Transverse colon (tissue), 4 donors: ENCODE measurements at regions not wholly inside any gene's neighbourhood (a gene's known extent, or its start where the extent isn't known, plus 50 kb on each side); places are given as distances from the start of the nearest gene placed in this dataset.

Experiments used
- DNase-seq: peaks from one replicate; pipeline ENCODE4 v3.0.0-alpha.2; 2019
- H3K27ac ChIP-seq, 4 donors: fragments of 200-600 bp; sonication (generic); 2 replicates each; pipeline ENCODE4 v1.5.1; 2016 to 2018; ENCODE audit warnings: inconsistent platforms in 4 of 4
- H3K27me3 ChIP-seq: fragments of 200-600 bp; sonication (generic); 2 replicates; pipeline ENCODE4 v1.5.1; 2017; ENCODE audit warnings: inconsistent platforms
- H3K36me3 ChIP-seq, 4 donors: fragments of 200-600 bp; sonication (generic); 2 replicates each; pipeline ENCODE4 v1.5.1; 2017 to 2019; ENCODE audit warnings: inconsistent platforms in 4 of 4
- H3K4me1 ChIP-seq, 4 donors: fragments of 200-600 bp; sonication (generic); 2 replicates each; pipeline ENCODE4 v1.5.1; 2017 to 2020; ENCODE audit warnings: inconsistent platforms in 4 of 4
- H3K4me3 ChIP-seq, 4 donors: fragments of 200-600 bp; sonication (generic); 1 replicate in 1 of 4; 2 replicates in 3 of 4; pipeline versions ENCODE4 v1.5.1 to v1.6.1; 2017 to 2019; ENCODE audit warnings: inconsistent platforms in 4 of 4
- H3K9me3 ChIP-seq, 2 donors: fragments of 200-600 bp; sonication (generic); 2 replicates each; pipeline ENCODE4 v1.5.1; 2017 to 2019; ENCODE audit warnings: inconsistent platforms in 2 of 2
- CTCF ChIP-seq, 5 experiments: fragments of 200-600 bp in 3 of 5; fragments of 450-650 bp in 2 of 5; sonication (generic) in 3 of 5; IDR thresholded peaks; 1 replicate in 2 of 5; 2 replicates in 3 of 5; pipeline ENCODE4 v1.5.1; 2016 to 2017; ENCODE audit warnings: antibody characterized with exemption in 5 of 5, inconsistent platforms in 3 of 5, mild to moderate bottlenecking in 2 of 5, moderate library complexity in 1 of 5
- EP300 ChIP-seq: sonication (generic); formaldehyde crosslinking; IDR thresholded peaks from one replicate; pipeline ENCODE4 v1.6.1; 2017; ENCODE audit warnings: antibody characterized with exemption, low read depth
- POLR2A ChIP-seq: fragments of 450-650 bp; IDR thresholded peaks from one replicate; pipeline ENCODE4 v1.6.1; 2016; ENCODE audit warnings: antibody characterized with exemption, mild to moderate bottlenecking, moderate library complexity
- POLR2AphosphoS5 ChIP-seq, 3 donors: sonication (generic); formaldehyde crosslinking; IDR thresholded peaks; one replicate each; pipeline ENCODE4 v1.6.1; 2016; ENCODE audit warnings: antibody characterized with exemption in 3 of 3
- WGBS, 2 donors: methylation state at CpG; one replicate each; pipeline ENCODE4 v1.1.5; 2018; ENCODE audit warnings: low coverage in 1 of 2; 5-methylcytosine and 5-hydroxymethylcytosine counted together
- in situ Hi-C, 4 donors: fragments of 200-750 bp; cut with MboI; loops; one replicate each; pipeline versions ENCODE4 v1.15.0 to v1.15.1; 2017; ENCODE audit warnings: low sequenced_read_pairs in 3 of 4, low pct_ligation_motif_present in 1 of 4, low pct_unique_long_range_greater_than_20kb in 1 of 4
- intact Hi-C: fragments of 100-400 bp; cut with DNase I; formaldehyde crosslinking; loops from one replicate; pipeline ENCODE4 v1.15.1; 2023; ENCODE audit warnings: low total_unique reads

DNA sequence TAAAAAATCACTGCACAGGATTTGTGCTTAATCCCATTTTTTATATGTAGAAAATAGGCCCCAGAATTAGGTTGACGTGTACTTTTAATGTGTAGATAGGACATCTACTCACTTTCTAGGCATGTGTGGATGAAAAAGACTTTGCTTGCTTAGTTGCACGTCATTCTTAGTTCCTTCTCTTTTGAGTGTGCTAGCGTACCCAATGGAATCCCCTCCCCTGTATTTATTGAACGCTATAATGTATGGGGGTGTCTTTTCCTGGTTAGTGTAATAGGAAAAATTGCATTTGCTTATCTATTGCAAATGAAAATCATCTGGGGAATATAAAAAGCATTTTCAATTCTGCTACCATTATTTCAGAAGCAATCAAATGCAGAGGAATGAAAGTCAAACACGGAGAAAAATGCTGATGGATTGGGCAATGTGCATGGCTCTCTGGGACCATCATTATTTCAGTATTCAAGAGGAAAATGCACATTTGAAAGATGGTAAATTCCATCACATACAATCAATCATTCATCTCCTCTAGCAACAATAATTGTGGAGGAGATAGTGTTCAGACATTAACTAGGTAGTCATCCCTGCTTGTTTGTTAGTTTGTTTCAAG is 277.0 kb upstream of the B3GALT2 start:
- TF ChIP-seq POLR2AphosphoS5 (IDR thresholded peaks at IDR 0.05) (no peak), CTCF (IDR thresholded peaks at IDR 0.05) (no peak), POLR2A (no peak)
- DNase-seq: no peak
- Histone ChIP-seq H3K4me3 (no peak overlapping the region), H3K36me3 (no peaks in the 10 kb centered on the region), H3K9me3 (no peaks in the 10 kb centered on the region), H3K27me3 (no peaks in the 10 kb centered on the region), H3K4me1 (peaks cover 0 to 9% (median 0%) of the 10 kb centered on the region in 4 donors), H3K27ac (no peak overlapping the region)
- intact Hi-C loops: no loop called here
- 82 to 89% methylated on average over 5 of the region's 5 CpGs for WGBS, 2 donors
- in situ Hi-C loops: no loop called here

- Histone ChIP-seq H3K4me1 (peaks cover 0 to 9% (median 0%) of the 10 kb centered on the region in 4 donors), H3K36me3 (no peaks in the 10 kb centered on the region), H3K4me3 (no peak overlapping the region), H3K27me3 (no peaks in the 10 kb centered on the region), H3K27ac (peak overlapping the region in 1 of 4 donors; percentile 6), H3K9me3 (no peaks in the 10 kb centered on the region)
- 45 to 46% methylated on average over 5 of the region's 5 CpGs for WGBS, 2 donors
- in situ Hi-C loops (no loop called here), intact Hi-C loops (no loop called here)
- TF ChIP-seq EP300 (no peak), CTCF (IDR thresholded peaks at IDR 0.05) (no peak), POLR2AphosphoS5 (IDR thresholded peaks at IDR 0.05) (no peak), POLR2A (no peak)
- DNase-seq: no peak
These were observed 276.4 kb upstream of the B3GALT2 start for GRCh38 chr1:193462629-193463320.

GRCh38 chr1:193458628-193459027 is 272.2 kb upstream of the B3GALT2 start:
- Histone ChIP-seq H3K27me3 (no peaks in the 10 kb centered on the region), H3K4me3 (no peak overlapping the region), H3K4me1 (peaks cover 0 to 9% (median 0%) of the 10 kb centered on the region in 4 donors), H3K36me3 (no peaks in the 10 kb centered on the region), H3K9me3 (no peaks in the 10 kb centered on the region), H3K27ac (no peak overlapping the region)
- in situ Hi-C loops (no loop called here), intact Hi-C loops (loop anchor here (2.0 kb wide), 1 partner anchor 14 kb away; no protein-coding TSS in a partner anchor)
- 36 to 40% methylated on average over 3 to 5 of the region's 5 CpGs for WGBS, 2 donors
- no peak for TF ChIP-seq CTCF (IDR thresholded peaks at IDR 0.05)
- TF ChIP-seq POLR2A: no peak
- no peak for TF ChIP-seq EP300
- TF ChIP-seq POLR2AphosphoS5 (IDR thresholded peaks at IDR 0.05): no peak
- no peak for DNase-seq

- H3K4me3 ChIP-seq: no peak overlapping the region
- H3K4me1 ChIP-seq: peaks cover 0 to 9% (median 0%) of the 10 kb centered on the region in 4 donors
- in situ Hi-C loops: no loop called here
- WGBS, 2 donors: 62 to 76% methylated on average over 6 to 9 of the region's 9 CpGs
- H3K27ac ChIP-seq: peak overlapping the region in 1 of 4 donors; percentile 0
- TF ChIP-seq POLR2AphosphoS5 (IDR thresholded peaks at IDR 0.05): no peak
- TF ChIP-seq EP300: no peak
- no peak for TF ChIP-seq CTCF (IDR thresholded peaks at IDR 0.05)
- TF ChIP-seq POLR2A: no peak
- no peaks in the 10 kb centered on the region for H3K9me3 ChIP-seq
- no peaks in the 10 kb centered on the region for H3K27me3 ChIP-seq
- DNase-seq: no peak
- no peaks in the 10 kb centered on the region for H3K36me3 ChIP-seq
- intact Hi-C loops: loop anchor here (2.0 kb wide), 1 partner anchor 15 kb away; no protein-coding TSS in a partner anchor
These were observed 271.3 kb upstream of the B3GALT2 start for GRCh38 chr1:193457676-193458075.
